GM18502 (cell line): ENCODE measurements at regions not wholly inside any gene's neighbourhood (a gene's known extent, or its start where the extent isn't known, plus 50 kb on each side); places are given as distances from the start of the nearest gene placed in this dataset.

ENCODE experiments used
- ATAC-seq: cut with Tn5 transposase; IDR thresholded peaks from one replicate; pipeline ENCODE4 v1.9.1; 2021; ENCODE audit warnings: mild to moderate bottlenecking; ENCODE audit not compliant: unreplicated experiment, poor library complexity

DNA sequence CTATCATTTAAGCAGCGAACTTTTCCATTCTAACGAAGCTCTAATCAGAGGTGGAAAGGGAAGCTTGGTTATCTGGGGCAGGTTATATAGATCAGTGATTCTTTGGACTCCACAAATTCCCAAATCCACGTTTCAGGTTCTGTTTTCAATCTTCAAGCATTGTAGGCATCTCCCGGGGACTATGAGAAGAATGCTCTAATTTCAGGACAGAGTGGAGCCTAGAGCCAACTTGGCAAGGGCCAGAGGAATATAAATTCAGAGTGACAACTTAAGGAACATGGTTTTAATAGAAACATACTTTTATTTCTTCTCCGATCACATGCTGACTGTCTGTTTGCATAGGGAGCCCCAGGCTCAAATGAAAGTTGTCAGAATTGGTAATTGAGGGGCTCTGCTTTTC lies 514.0 kb upstream of the KLF4 start:
- no peak for ATAC-seq

DNA sequence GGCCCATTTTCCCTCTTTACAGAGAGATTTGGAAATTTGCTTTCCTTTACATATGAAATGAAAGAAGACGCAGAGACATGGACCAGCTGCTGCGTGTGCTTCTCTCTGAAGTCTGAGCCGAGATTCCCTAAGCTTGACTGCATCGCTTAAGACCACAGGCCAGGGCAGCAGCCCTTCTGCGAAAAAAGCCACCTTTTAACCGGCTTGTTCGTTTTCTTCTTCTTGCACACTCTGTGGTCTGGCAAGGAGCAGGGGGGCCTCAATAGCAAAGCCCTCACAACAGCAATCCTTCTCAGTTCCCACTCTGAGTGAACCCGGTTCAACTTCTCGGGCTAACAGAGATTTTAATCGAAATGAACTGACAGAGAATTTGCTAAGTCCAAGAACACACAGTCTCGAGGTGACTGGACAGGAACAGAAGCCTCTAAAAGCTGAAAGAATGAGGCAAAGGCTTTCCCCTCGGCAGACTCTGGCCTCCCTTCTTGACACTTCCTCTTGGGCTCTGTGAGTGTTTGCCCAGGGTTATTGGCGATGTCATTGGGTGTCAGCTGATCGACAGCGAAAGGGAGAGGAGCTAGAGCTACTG lies 512.9 kb upstream of the KLF4 start:
- ATAC-seq = no peak

DNA sequence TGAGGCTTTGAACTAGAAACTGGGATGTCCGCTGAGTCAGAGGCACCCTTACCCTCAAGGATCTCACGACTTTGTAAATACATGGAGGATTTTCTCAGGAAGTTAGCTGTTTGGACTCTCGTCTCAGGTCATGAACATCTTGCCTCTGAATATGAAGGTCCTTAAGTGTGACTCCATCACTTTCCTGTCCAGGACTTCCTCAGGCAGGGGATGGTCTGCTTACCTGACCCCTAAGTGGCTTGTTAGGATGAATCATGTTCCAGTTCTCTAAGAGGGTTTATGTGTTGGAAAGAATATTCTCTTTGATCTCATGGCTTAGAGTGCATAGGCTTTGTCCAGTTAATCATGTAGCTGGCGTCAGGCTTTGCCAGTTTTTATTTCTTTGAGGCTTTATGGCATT lies 511.7 kb upstream of the KLF4 start:
- no peak for ATAC-seq

DNA sequence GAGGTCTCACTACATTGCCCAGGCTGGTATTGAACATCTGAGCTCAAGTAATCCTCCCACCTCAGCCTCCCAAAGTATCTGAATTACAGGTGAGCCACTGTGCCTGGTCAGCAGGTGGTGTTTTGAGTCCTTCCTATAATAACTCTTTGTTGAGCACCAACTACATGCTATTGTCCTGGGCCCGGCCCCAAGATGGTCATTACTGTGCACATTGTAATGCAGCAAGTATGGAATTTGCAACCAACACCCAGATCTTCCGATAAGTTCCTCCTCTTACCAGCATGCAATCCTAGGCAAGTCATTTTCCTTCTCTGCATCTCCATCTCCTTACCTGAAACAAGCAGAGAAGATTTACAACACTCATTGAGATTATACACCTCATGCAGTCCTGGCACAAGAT lies 510.3 kb upstream of the KLF4 start:
- ATAC-seq = no peak

DNA sequence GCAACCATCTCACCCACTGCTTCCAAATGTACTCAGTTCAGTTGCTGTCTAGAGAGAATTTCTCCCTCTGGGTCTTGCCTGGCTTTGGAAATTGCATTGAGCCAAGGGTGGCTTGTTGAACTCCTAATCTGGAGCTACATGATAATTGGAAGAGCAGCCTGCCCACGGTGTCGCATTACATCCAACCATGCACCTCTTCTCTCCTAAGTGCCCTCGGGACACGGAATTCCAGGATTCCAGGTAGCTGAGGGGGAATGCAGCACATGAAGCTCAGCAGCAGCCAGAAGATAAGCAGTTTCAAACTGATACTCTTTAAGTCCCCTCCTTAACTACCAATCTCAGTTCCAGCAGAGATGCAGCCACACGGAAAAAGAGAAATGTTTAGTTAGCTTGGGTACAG lies 509.4 kb upstream of the KLF4 start:
- no peak for ATAC-seq

DNA sequence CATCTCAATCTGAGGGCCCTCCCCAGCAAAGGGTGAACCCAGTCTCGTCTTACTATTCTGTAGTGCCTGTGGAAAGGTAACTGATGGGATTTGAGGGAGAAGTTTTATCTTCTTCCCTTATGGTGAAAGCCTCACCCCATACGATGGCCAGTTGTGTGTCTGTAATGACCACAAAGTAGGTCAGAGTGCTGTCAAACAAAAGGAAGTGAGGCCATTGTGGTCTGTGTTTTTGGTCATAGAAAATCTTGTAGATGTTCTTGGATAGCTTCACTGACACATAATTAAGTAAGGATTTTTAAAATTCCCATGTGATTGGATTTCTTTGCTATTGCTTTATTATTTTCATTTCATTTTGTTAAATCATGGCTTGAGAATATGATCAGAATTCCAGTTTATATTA lies 505.1 kb upstream of the KLF4 start:
- no peak for ATAC-seq

DNA sequence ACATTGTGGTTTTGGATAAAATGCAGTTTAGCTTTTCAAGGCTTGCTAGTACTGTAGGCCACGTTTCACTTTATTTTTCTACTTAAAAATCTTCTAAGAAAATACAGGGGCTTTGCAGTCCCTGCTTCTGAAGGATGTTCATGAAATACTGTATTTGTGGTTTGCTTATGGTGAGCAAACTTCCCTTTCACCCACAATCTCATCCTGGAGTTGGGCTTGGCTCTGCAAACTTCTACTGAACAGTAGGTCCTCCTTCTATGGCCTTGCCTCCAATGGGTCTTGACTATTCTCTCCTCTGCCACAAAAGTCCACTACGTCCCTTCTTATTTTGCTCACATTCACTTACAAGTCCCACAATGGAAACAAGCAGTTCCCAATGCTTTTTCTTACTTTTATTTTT lies 502.7 kb upstream of the KLF4 start:
- no peak for ATAC-seq

DNA sequence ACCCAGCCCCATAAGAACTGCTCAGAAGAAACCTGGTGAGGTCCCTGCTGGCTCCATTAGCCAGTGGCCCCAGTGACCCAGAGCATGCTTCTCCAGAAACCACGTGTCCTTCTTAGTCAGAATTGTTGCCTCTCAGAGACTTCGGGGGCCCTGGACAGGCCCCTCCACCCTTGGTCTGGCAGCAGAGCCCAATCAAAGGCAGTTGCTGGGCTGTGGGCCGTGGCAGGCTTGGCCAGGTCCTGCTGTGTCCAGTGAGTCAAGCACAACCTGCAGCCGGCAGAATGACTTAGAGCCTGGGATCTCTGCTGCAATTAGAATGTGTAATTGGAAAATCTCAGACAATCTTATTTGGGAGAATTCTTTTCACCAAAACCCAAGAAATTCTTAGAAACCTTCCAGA lies 502.0 kb upstream of the KLF4 start:
- no peak for ATAC-seq

DNA sequence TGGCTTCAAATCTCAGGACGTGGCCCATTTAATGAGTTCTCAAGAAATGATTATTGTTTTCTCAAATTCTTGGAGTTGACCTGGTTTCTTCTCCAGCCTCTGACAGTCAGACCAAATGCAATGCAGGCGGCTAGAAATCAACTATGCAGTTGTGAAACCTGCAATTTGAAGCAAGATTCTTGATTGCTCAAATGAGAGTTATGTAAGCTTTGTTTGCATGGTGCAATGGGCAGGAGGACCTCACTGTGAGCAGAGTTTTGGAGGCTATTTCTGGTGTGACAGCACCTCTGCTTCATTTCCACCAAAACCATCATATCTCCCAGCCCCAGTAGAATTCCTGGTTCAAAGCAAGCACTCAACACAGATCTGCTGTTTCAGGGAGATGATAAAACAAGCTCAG lies 500.0 kb upstream of the KLF4 start:
- no peak for ATAC-seq

DNA sequence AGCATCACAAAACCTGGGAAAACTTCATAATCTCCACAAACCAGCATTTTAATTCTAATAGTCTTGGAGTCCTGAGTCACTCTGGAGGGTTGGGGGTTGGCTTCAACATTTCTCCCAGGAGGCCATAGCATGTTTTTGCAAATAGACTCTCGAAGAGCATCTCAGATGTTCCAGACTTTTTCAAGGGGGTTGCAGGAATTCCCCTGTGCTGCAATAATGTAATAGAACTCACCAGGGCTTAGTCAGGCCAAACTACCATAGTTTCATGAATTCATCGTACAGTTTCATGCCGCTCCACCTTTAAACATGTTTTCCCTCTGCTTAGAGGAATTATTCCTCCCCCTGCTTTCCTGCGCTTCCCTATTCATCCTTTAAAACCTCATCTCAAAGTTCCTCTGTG lies 499.5 kb upstream of the KLF4 start:
- ATAC-seq = no peak

DNA sequence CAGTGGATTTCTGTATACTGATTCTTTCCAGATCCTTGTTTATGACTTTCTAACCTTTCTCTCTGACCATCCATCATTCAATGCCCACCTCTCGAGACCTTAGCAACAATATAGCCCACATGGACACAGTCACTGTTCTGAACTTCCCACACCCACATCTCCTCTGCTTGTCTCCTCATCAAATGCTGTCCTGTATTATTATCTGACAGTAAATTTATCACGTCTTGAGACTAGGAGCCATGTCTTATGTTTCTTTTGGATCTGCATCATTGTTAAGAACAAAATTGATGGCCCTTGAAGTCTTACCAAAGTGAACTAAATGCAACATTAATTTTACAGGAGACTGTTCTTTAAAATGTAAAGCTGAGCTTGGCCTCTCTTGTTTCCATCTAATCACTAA lies 495.4 kb upstream of the KLF4 start:
- ATAC-seq = no peak

DNA sequence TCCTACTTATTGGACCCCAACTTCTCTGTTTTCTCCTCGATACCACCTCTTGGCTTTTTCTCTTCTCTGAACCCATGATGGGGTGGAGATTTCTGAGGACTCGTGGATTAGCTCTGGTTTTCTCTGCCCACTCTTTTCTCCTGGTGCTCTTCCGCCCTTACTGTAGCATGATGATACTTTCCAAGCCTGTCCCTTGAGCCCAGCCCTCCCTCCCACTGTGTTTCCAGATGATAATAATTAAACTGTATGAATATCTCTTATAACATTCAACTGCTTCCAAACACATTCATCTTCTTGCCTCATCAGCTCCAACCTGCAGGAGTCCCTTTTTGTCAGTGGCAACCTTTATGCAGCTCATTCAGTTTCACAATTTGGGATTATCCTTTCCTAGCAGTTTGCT lies 494.2 kb upstream of the KLF4 start:
- no peak for ATAC-seq

DNA sequence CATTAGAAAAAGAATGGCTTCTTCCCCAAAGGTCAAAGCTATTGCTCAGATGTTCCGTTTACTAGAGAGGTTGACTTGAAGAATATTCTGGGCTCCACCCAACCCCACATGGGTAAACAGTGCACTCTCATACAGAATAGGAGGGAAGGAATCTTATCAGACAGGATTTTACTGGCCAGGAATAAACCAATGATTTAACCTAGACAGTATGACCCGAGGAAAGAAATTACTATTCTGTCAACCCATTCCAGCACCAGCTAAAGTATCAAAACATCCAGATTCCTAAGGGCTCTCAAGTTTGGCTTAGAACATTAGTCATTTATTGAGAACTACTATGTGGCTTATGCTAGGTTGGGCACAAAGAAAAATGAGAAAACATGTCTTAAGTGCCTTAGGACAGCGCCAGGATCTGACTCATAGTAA lies 493.6 kb upstream of the KLF4 start:
- no peak for ATAC-seq

DNA sequence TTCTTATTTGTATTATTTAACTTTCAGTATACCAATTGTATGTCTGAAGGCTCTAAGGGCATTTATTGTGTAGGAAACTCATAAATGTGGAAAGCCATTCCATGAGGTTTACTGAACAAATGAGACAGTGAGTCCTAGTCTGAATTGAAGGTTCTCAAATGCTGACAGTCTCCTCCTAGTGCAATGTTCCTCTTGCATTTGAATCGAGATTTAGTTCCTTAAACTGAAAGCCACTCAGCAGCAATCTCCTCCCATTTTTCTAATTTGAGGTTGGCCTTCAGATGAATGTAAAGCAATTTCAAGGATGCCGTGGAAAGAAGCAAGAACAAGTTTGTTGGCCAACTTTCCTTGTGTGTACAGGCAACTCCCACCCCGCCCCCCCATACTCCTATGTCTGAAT lies 493.2 kb upstream of the KLF4 start:
- no peak for ATAC-seq

DNA sequence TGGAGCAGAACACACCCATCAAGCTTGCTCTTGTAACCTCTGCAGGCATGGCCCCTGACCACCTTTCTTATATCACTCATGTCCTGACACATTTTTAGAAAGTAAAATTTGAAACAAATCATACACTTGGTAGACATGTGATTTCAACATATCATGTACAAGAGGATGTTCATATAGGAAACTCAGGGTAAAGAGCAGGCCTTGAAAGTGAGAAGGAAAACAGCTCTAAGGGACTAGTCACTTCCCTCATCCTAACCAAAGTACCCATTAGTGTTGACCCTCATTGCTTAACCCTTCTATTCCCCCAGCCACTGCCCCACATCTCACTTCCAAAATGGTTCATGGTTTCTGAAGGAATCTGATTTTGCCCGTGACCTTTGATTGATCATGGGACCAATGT lies 492.4 kb upstream of the KLF4 start:
- ATAC-seq = no peak

DNA sequence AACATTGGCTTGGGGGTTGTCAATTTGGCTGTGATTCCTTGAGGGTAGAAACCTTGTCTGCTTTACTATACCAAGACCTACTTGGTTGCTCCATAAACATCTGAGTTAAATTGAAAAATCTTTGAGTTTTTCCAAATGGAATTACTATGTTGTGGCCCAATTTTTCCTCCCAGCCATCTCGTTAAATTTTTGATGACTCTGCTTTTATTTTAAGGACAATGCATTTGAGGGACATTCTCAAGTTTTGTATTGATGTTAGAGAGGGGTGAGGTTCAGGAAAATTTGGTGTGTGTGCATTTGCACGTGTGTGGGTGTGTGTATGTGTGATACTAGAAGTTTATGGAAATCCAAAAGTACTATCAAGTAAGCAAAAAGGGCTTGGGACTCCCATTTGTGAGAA lies 491.4 kb upstream of the KLF4 start:
- ATAC-seq = no peak

DNA sequence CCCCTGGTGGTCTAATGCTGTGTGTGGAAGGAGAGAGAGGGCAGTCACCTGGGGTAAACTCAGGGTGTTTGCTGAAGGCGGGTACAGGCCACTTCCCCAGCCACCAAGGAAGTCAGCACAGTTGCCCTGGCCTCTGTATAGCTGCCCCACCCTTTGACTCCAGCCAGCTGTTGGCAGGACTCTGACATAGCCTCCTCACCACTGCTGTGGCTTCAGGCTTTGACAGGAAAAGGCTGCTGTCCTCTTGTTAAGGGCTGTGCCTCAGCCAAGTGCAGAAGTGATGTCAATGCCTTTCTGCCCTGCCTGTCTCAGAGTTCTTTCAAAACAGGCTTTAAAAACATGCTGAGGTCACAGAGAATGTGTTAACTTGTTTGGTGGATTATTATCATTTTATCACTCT lies 487.2 kb upstream of the KLF4 start:
- ATAC-seq = no peak

DNA sequence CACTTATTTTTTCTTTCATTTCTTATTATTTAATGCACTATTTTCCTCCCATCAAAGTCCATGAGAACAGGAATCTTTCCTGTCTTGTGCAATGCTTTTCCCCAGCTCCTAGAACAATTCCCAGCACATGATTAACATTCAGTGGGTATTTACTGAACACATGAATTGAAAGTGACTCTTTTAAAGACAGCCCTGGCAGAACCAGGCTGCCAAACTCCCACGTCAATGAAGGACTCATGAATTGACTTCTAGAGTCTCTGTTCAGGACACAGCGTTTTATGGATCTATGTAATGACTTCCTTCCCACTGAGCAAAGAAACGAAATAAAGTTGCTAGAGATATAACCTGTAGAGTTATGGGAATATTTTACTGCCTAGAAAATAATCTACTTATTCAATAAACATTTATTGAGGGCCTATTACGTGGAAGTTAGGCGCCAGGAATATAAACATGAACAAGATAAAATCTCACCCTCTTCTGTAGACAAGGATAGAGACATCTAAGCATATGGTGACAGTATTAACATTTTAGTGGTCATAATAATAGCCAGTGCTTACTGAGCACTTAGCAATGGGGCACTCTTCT lies 485.9 kb upstream of the KLF4 start:
- no peak for ATAC-seq

DNA sequence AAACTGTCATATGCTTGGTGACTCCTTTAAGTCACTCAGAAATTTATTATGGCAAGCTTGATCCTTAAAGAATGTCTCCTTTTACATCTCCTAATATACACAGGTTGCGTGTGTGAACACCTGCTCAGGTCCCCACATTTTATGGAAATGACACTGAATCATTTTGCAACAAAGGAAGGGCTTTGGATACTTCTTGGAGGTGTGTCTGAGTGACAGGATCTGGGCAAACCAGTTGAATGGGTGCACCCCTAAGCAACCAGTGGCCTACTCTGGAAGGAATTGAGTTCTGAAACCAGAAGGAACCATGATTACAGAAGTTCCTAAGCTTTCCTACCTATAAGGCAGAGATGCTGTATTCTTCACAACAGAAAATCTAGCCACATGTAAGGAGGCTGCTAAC lies 483.9 kb upstream of the KLF4 start:
- no peak for ATAC-seq

DNA sequence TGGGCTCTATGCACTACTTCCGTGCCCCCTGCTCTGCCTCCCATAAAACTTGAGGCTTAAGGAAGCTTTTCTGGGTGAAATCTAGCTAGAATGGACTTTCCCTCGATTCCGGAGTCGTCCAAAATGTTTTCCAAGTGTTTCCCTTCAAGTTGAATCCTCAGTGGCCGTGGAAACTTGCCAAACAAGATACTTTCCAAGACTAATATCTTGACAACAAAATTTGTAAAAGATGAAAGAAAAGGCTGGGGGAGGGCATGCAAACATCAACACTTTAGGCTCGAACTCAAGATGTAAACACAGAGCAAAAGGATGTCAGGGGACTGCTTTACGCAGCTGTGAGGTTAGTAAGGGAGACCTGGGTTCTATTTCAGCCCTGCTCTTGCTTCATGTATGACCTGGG lies 482.8 kb upstream of the KLF4 start:
- no peak for ATAC-seq

DNA sequence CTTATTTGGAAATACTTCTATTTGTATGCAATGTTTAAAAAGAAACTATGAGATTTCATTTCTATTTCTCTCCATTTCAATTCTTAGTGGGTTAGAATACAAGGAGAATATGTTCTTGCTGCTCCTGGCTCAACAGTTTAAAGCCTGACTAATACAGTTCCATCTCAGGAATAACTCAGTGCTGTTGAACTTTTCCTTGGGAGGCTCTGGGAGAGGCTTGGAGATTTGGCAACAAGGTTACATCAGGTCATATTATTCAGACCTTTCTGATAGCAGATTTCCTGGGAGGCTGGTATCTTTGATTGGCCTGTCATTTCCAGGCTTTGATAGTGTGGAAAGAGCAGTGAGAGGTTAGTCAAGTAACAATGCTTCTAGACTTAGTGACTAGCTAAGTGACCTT lies 481.7 kb upstream of the KLF4 start:
- ATAC-seq = no peak

DNA sequence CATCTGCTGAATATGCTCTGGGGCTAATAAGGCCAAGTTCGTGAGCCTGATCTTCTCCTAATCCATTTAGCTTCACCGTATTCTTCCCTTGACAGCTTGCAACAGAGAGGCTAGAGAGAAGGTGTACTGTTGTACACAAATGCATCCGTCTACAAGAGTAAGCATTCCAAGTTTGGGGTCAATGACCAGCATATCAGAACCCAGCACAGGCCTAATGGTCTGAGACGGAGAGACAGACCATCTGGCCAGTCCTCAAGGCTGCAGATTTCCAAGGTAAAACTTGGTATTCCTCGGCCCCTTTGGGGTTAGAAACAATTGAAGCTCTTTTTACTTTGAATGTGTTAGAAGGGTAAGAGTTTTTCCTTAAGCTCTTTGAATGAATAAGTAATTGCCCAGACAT lies 481.2 kb upstream of the KLF4 start:
- ATAC-seq = no peak

DNA sequence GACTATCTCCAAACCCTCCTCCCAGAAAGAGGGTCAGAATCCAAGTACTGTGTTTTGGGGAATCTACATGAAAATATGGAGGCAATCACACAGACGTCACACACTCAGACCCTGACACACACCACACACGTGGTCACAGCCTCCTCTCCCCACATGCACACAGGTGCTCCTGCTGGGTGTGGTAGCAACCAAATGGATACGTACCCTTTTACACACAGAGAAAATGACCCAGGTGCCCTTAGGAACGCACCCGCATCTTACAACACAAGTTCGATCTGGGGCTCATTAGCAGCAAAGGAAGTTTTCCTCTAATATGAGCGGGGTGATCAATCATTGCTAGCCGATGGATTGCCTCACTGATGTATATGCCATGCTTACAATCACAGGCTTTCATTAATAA lies 480.2 kb upstream of the KLF4 start:
- no peak for ATAC-seq
